NT2/D1 (cell line): ENCODE measurements at regions not wholly inside any gene's neighbourhood (a gene's known extent, or its start where the extent isn't known, plus 50 kb on each side); places are given as distances from the start of the nearest gene placed in this dataset.

ENCODE experiments used
- YY1 ChIP-seq: IDR thresholded peaks from 2 replicates; pipeline ENCODE4 v1.6.1; 2011; ENCODE audit not compliant: insufficient read length, insufficient read depth
- ZNF274 ChIP-seq: IDR thresholded peaks from 2 replicates; pipeline ENCODE4 v1.6.1; 2011; ENCODE audit warnings: mild to moderate bottlenecking, low read depth, low read length

DNA sequence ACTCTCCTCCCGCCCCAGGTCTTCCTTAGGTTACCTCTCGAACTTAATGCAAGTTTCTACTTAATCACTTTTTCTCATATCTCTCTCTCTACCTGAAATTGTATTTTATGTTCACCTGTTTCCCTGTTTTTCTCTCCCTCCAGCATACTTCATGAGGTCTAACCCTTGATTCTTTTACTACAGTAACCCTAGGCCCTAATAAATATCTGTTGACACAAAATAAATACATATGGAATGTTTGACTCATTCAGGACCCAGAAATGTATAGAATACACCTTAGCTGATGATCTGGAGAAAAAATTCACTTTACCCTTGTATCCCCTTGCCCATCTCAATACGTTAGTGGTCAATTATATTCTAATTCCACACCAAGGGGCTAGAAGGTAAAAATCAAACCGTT lies 250.9 kb upstream of the PTGER4 start:
- no peak for TF ChIP-seq YY1
- TF ChIP-seq ZNF274: no peak
